HG02623 (cell line): ENCODE measurements at regions not wholly inside any gene's neighbourhood (a gene's known extent, or its start where the extent isn't known, plus 50 kb on each side); places are given as distances from the start of the nearest gene placed in this dataset.
"Not testable (repeated sequence)": the region's sequence is repeated elsewhere in the genome, so short reads cannot be mapped to it uniquely, and the experiment has no call there.

Experiments used
- ATAC-seq: cut with Tn5 transposase; IDR thresholded peaks from one replicate; pipeline ENCODE4 v1.9.1; 2021; ENCODE audit warnings: moderate library complexity; ENCODE audit not compliant: unreplicated experiment

GRCh38 chr2:225254363-225254762, 145.1 kb upstream of the NYAP2 start:
- no peak for ATAC-seq

- no peak for ATAC-seq
Measured at GRCh38 chr2:225244933-225245332, 154.6 kb upstream of the NYAP2 start.

- no peak for ATAC-seq
Measured at GRCh38 chr2:225236769-225237323, 162.7 kb upstream of the NYAP2 start.

- ATAC-seq, result no peak
Measured at GRCh38 chr2:225233234-225233633, 166.3 kb upstream of the NYAP2 start.

GRCh38 chr2:225231900-225232299, 167.6 kb upstream of the NYAP2 start:
- ATAC-seq, result no peak

GRCh38 chr2:225229346-225229745, 170.2 kb upstream of the NYAP2 start:
- ATAC-seq, result not testable (repeated sequence)

GRCh38 chr2:225226441-225226840, 173.1 kb upstream of the NYAP2 start:
- no peak for ATAC-seq

- ATAC-seq, result no peak
Measured at GRCh38 chr2:225223301-225223700, 176.2 kb upstream of the NYAP2 start.

- no peak for ATAC-seq
Measured at GRCh38 chr2:225207471-225207870, 165.2 kb upstream of the DOCK10 start.

- ATAC-seq, result no peak
Measured at GRCh38 chr2:225207043-225207442, 164.8 kb upstream of the DOCK10 start.

- ATAC-seq, result no peak
Measured at GRCh38 chr2:225196579-225196978, 154.3 kb upstream of the DOCK10 start.

GRCh38 chr2:225192869-225193268, 150.6 kb upstream of the DOCK10 start:
- no peak for ATAC-seq

GRCh38 chr2:225190987-225191386, 148.7 kb upstream of the DOCK10 start:
- no peak for ATAC-seq

GRCh38 chr2:225184948-225185347, 142.7 kb upstream of the DOCK10 start:
- no peak for ATAC-seq

GRCh38 chr2:225182126-225182525, 139.9 kb upstream of the DOCK10 start:
- ATAC-seq, result no peak

GRCh38 chr2:225177098-225177497, 134.8 kb upstream of the DOCK10 start:
- ATAC-seq, result no peak

GRCh38 chr2:225173909-225174308, 131.6 kb upstream of the DOCK10 start:
- ATAC-seq, result no peak

- ATAC-seq, result no peak
Measured at GRCh38 chr2:225171350-225171749, 129.1 kb upstream of the DOCK10 start.

- no peak for ATAC-seq
Measured at GRCh38 chr2:225170162-225170561, 127.9 kb upstream of the DOCK10 start.

GRCh38 chr2:225169396-225169795, 127.1 kb upstream of the DOCK10 start:
- no peak for ATAC-seq

- no peak for ATAC-seq
Measured at GRCh38 chr2:225165052-225165451, 122.8 kb upstream of the DOCK10 start.

GRCh38 chr2:225164401-225165050, 122.3 kb upstream of the DOCK10 start:
- no peak for ATAC-seq

GRCh38 chr2:225158360-225158759, 116.1 kb upstream of the DOCK10 start:
- no peak for ATAC-seq
